GM12873 (cell line): ENCODE measurements at regions not wholly inside any gene's neighbourhood (a gene's known extent, or its start where the extent isn't known, plus 50 kb on each side); places are given as distances from the start of the nearest gene placed in this dataset.

Source experiments
- CTCF ChIP-seq: IDR thresholded peaks from 2 replicates; pipeline ENCODE4 v1.5.1; 2012; ENCODE audit warnings: low read depth, mild to moderate bottlenecking, moderate library complexity, low read length, control low read depth; ENCODE audit not compliant: insufficient read depth; ENCODE audit errors: missing control alignments

- no peak for TF ChIP-seq CTCF
These were observed 77.0 kb upstream of the CXADR start for GRCh38 chr21:17435565-17436543.

GRCh38 chr21:17436626-17437111 lies 76.2 kb upstream of the CXADR start:
- no peak for TF ChIP-seq CTCF

- TF ChIP-seq CTCF: no peak
These were observed 74.2 kb upstream of the CXADR start for GRCh38 chr21:17438635-17439034.

- no peak for TF ChIP-seq CTCF
These were observed 71.9 kb upstream of the CXADR start for GRCh38 chr21:17440969-17441368.

DNA sequence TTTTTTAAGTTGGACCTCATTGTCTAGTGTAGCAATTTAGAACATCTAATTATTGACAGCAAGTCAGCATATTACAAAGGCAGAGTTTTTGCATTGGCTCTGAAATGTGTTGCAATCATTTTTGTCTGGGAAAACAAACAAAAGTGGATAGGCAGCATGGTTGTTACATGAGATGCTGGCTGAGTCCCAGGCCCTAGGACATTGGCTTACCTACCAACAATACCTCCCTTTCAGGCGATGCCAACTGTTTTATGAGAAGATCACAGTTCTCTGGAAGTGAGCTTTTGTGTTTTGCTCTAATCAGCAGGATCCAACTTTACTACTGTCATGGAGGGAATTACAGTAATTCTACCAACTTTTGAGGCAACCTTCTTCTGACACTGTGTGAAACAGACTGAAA lies 71.5 kb upstream of the CXADR start:
- TF ChIP-seq CTCF: no peak

DNA sequence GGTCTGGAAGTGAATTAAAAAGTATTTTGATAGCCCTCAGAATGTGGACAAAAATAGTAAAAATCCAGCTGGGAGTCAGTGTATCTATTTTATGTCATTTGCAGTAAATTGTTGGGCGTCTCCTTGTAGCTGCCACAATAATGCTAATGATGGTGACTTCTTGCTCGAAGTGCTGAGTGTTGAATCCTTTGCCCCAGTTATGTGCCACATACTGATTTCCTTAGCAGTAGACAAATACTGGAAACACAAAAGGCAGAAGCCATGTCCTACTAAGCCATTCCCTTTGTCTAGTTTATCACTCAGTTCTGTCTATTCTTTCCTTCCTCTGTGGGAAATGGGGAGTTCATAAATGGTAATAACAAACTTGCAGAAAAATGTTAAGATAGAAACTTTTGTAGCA lies 70.7 kb upstream of the CXADR start:
- no peak for TF ChIP-seq CTCF

DNA sequence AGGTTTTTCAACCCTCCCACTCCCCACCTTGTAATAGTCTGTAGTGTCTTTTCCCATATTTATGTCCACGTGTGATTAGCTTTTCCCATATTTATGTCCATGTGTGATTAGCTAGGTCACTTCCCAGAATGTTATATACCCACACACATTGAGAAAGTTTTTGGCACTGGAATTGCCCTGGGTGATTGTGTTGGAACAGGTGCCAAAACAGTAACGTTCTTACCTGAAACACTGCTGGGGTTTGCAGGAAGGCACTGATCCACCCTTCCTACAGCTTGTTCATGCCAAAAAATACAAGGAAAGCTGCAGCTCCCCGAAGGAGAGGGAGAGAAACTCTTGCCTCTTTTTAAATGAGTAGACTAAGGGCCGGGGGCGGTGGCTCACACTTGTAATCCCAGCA lies 68.0 kb upstream of the CXADR start:
- no peak for TF ChIP-seq CTCF
